HL-60 (cell line): ENCODE measurements at regions not wholly inside any gene's neighbourhood (a gene's known extent, or its start where the extent isn't known, plus 50 kb on each side); places are given as distances from the start of the nearest gene placed in this dataset.

Source experiments
- CTCF ChIP-seq: IDR thresholded peaks from one replicate; pipeline ENCODE4 v1.5.1; 2011; ENCODE audit warnings: low read length, control low read depth, inconsistent platforms; ENCODE audit not compliant: insufficient read depth
- REST ChIP-seq: IDR thresholded peaks from 2 replicates; pipeline ENCODE4 v1.6.1; 2012; ENCODE audit warnings: low read depth; ENCODE audit not compliant: insufficient replicate concordance
- SPI1 ChIP-seq: IDR thresholded peaks from 2 replicates; pipeline ENCODE4 v1.6.1; 2012; ENCODE audit warnings: low read depth, mild to moderate bottlenecking, borderline replicate concordance

DNA sequence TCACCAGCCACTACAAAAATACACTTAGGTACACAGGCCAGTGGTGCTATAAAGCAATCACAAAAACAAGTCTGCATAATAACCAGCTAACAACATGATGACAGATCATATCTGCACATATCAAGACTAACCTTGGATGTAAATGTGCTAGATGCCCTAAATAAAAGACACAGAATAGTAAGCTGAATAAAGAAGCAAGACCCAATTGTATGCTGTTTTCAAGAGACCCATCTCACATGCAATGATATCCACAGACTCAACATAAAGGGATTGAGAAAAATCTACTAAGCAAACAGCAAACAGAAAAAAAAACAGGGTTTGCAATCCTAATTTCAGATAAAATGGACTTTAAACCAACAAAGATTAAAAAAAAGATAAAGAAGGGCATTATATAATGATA is 505.4 kb upstream of the FZD8 start:
- TF ChIP-seq REST (no peak), CTCF (no peak), SPI1 (no peak)
